Right atrium auricular region (tissue), 2 donors: ENCODE measurements at regions not wholly inside any gene's neighbourhood (a gene's known extent, or its start where the extent isn't known, plus 50 kb on each side); places are given as distances from the start of the nearest gene placed in this dataset.

ENCODE experiments used
- DNase-seq: peaks from one replicate; pipeline ENCODE4 v3.0.0-alpha.2; 2019; ENCODE audit warnings: low spot score
- H3K27ac ChIP-seq, 2 donors: fragments of 200-600 bp; sonication (generic); 1 replicate in 1 of 2; 2 replicates in 1 of 2; pipeline ENCODE4 v1.5.1; 2016 to 2019
- H3K27me3 ChIP-seq, 2 donors: fragments of 200-600 bp; sonication (generic); one replicate each; pipeline versions ENCODE4 v1.5.1 to v1.6.0; 2017 to 2019
- H3K36me3 ChIP-seq: fragments of 200-600 bp; sonication (generic); one replicate; pipeline ENCODE4 v1.5.1; 2016
- H3K4me1 ChIP-seq, 2 donors: fragments of 200-600 bp; sonication (generic); one replicate each; pipeline versions ENCODE4 v1.5.1 to v1.6.0; 2017 to 2019
- H3K4me3 ChIP-seq, 2 donors: fragments of 200-600 bp; sonication (generic); 1 replicate in 1 of 2; 2 replicates in 1 of 2; pipeline ENCODE4 v1.5.1; 2017 to 2019; ENCODE audit warnings: mild to moderate bottlenecking in 1 of 2, moderate library complexity in 1 of 2
- H3K9me3 ChIP-seq, 2 donors: fragments of 200-600 bp; sonication (generic); one replicate each; pipeline ENCODE4 v1.5.1; 2019
- TF ChIP-seq, protein P1 (sequence below), 2 donors: fragments of 200-600 bp; sonication (generic); IDR thresholded peaks; one replicate each; pipeline ENCODE4 v1.5.1; 2019; ENCODE audit warnings: antibody characterized with exemption in 2 of 2

DNA sequence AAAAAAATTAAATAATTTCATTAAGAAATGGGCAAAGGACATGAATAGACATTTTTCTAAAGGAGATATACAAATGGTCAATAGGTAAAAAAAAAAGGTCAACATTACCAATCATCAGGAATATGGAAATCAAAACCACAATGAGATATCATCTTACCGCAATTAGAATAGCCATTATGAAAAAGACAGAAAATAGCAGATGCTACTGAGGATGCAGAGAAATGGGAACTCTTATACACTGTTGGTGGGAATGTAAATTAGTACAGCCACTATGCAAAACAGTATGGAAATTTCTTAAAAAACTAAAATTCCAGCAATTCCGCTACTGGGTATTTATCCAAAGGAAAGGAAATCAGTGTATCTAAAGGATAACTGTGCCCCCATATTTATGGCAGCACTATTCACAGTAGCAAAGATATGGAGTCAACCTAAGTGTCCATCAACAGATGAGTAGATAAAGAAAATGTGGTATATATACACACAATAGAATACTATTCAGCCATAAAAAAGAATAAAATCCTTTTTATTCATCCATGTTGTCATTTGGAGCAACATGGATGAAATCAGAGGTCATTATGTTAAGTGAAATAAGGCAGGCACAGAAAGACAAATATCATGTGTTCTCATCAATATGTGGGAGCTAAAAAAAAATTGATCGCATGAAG lies 132.4 kb downstream of the RPL22L1 start:
- Histone ChIP-seq H3K36me3 (no peaks in the 10 kb centered on the region), H3K9me3 (no peaks in the 10 kb centered on the region), H3K27ac (no peak overlapping the region), H3K27me3 (no peaks in the 10 kb centered on the region), H3K4me3 (no peak overlapping the region), H3K4me1 (peaks cover 0 to 10% of the 10 kb centered on the region in 2 donors)
- DNase-seq: no peak
- TF ChIP-seq, protein P1, sequence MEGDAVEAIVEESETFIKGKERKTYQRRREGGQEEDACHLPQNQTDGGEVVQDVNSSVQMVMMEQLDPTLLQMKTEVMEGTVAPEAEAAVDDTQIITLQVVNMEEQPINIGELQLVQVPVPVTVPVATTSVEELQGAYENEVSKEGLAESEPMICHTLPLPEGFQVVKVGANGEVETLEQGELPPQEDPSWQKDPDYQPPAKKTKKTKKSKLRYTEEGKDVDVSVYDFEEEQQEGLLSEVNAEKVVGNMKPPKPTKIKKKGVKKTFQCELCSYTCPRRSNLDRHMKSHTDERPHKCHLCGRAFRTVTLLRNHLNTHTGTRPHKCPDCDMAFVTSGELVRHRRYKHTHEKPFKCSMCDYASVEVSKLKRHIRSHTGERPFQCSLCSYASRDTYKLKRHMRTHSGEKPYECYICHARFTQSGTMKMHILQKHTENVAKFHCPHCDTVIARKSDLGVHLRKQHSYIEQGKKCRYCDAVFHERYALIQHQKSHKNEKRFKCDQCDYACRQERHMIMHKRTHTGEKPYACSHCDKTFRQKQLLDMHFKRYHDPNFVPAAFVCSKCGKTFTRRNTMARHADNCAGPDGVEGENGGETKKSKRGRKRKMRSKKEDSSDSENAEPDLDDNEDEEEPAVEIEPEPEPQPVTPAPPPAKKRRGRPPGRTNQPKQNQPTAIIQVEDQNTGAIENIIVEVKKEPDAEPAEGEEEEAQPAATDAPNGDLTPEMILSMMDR (IDR thresholded peaks at IDR 0.05): no peak

DNA sequence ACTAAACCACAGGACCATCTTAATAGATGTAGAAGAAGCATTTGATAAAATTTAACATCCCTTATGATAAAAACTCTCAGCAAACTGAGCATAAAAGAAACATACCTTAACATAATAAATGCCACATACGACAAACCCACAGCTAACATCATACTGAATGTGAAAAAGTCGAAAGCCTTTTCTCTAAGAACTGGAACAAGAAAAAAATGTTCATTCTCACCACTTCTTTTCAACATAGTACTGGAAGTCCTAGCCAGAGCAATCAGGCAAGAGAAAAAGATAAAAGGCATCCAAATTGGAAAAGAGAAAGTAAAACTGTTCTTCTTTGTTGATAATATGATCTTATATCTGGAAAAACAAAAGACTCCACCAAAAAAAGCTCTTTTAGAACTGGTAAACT lies 134.2 kb downstream of the RPL22L1 start:
- no peak for DNase-seq
- H3K4me3 ChIP-seq: no peak overlapping the region
- no peaks in the 10 kb centered on the region for H3K36me3 ChIP-seq
- H3K27ac ChIP-seq: peak overlapping the region in 1 of 2 donors; percentile 31
- H3K9me3 ChIP-seq: no peaks in the 10 kb centered on the region
- TF ChIP-seq, protein P1 (IDR thresholded peaks at IDR 0.05): no peak
- H3K4me1 ChIP-seq: peaks cover 0 to 2% of the 10 kb centered on the region in 2 donors
- no peaks in the 10 kb centered on the region for H3K27me3 ChIP-seq

DNA sequence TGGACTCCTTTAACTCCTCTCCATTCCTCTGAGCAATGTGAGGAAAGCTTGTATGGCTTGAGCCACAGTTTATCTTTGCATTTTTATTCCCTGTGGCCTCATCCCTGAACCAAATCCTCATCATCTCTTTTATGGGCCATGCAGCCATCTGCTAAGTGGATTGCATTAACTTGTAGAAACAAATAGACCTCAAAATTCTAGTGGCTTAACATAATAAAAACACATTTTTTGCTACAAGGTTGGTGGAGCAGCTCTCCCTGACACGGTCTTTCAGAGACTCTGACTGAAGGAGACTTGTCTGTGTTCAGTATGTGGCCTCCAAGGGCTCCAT lies 135.3 kb downstream of the RPL22L1 start:
- Histone ChIP-seq H3K27ac (no peak overlapping the region), H3K4me1 (no peaks in the 10 kb centered on the region), H3K4me3 (no peak overlapping the region), H3K27me3 (no peaks in the 10 kb centered on the region), H3K9me3 (no peaks in the 10 kb centered on the region), H3K36me3 (no peaks in the 10 kb centered on the region)
- TF ChIP-seq, protein P1 (IDR thresholded peaks at IDR 0.05): no peak
- no peak for DNase-seq

DNA sequence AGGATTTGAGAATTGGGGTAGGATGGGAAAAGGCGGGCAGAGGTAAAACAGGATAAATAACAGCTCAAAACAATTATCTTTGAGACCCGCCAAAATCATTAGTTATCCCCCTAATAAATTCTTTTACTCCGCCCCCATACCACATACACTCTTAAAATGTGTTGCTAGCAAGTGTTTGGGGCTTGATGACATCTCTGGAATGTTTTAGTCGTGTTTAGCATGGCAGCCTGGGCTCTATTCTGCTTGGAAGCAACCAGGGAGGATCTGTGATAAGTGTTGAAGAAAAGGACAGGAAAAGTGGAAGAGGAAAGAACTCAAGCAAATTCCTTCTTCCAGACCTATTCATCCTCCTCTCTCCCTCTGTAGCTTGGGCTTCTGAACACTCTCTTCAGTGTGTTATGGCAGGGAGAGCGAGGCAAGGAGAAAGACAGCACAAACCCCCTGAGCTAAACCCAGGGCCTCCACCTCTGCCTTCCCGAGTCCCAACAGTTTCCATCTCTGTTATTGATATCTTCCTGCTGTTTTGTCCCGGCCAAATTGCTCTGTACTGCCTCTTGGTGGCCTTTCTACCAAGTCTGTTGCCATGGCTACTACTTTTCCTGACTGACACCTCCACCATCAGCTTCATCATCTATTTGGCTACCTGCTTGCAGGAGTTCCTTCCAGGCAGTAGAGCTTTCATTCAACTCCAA lies 135.8 kb downstream of the RPL22L1 start:
- Histone ChIP-seq H3K27me3 (no peaks in the 10 kb centered on the region), H3K4me1 (no peaks in the 10 kb centered on the region), H3K36me3 (no peaks in the 10 kb centered on the region), H3K9me3 (no peaks in the 10 kb centered on the region), H3K4me3 (no peak overlapping the region), H3K27ac (no peak overlapping the region)
- TF ChIP-seq, protein P1 (IDR thresholded peaks at IDR 0.05): no peak
- no peak for DNase-seq

DNA sequence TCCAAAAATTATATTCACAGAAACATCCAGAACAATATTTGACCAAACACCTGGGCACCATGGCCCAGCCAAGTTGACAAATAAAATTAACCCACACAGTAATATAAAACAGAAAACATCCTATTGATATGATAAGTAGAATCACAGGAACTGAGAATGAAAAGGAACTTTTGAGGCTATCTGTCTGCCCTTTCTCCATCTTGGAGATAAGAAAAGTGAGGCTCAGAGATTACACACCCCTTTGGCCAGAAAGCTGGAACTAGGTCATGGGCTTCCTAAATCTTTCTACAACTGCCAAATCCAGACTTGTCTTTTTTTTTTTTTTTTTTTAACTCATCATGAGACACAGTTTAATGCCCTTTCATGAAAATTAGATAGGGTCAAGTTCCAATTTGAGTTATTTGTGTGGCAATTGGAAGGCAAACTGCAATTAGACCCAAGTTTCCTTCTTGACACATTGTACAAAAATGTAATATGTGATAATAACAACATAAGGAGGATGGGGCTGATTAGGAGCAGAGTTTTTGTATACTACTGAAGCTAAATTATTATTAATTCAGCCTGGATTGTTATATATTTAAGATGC lies 137.2 kb downstream of the RPL22L1 start:
- Histone ChIP-seq H3K4me3 (no peak overlapping the region), H3K27ac (no peak overlapping the region), H3K36me3 (no peaks in the 10 kb centered on the region), H3K27me3 (no peaks in the 10 kb centered on the region), H3K4me1 (no peaks in the 10 kb centered on the region), H3K9me3 (no peaks in the 10 kb centered on the region)
- no peak for DNase-seq
- TF ChIP-seq, protein P1 (IDR thresholded peaks at IDR 0.05): no peak
